HUES48 (cell line): ENCODE measurements at regions not wholly inside any gene's neighbourhood (a gene's known extent, or its start where the extent isn't known, plus 50 kb on each side); places are given as distances from the start of the nearest gene placed in this dataset.
"Not testable (repeated sequence)": the region's sequence is repeated elsewhere in the genome, so short reads cannot be mapped to it uniquely, and the experiment has no call there.

Experiments used
- H3K27ac ChIP-seq: one replicate; pipeline ENCODE4 v1.7.0; 2013; ENCODE audit warnings: low read depth, low read length, inconsistent platforms
- H3K27me3 ChIP-seq: 2 replicates; pipeline ENCODE4 v1.6.1; 2013; ENCODE audit warnings: mild to moderate bottlenecking, low read length; ENCODE audit not compliant: control insufficient read depth, insufficient read depth
- H3K36me3 ChIP-seq: 2 replicates; pipeline ENCODE4 v1.6.1; 2013; ENCODE audit warnings: low read length; ENCODE audit not compliant: control insufficient read depth, insufficient read depth
- H3K4me1 ChIP-seq: 2 replicates; pipeline ENCODE4 v1.6.1; 2013; ENCODE audit warnings: mild to moderate bottlenecking, low read length; ENCODE audit not compliant: control insufficient read depth, insufficient read depth
- H3K4me3 ChIP-seq: 2 replicates; pipeline ENCODE4 v1.5.1; 2013; ENCODE audit warnings: mild to moderate bottlenecking, low read depth, low read length
- H3K9ac ChIP-seq: 2 replicates; pipeline ENCODE4 v1.6.1; 2013; ENCODE audit warnings: mild to moderate bottlenecking, low read depth, low read length, moderate library complexity
- H3K9me3 ChIP-seq: 2 replicates; pipeline ENCODE4 v1.6.1; 2013; ENCODE audit warnings: low read length; ENCODE audit not compliant: control insufficient read depth, insufficient read depth

DNA sequence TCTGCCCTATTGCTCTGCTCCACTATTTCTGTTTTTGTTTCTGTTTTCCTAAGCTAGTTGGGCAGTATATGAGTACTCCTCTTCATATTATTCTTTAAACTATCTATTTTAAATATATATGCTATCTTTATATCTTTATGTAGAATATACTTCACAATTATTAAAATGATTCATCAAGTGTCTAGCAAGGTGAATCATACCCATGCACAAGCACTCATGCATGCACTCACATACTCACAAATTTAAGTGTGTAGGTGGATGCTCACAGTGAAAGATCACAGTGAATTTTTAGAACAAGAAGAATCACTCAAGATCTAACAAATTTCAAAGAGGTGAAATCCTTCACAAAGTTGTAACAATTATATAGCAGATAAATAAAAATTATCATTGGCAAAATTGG, 435.6 kb upstream of the SLITRK5 start:
- Histone ChIP-seq H3K9me3 (no peaks in the 10 kb centered on the region), H3K27ac (no peak overlapping the region), H3K4me1 (no peaks in the 10 kb centered on the region), H3K9ac (no peak overlapping the region), H3K4me3 (no peak overlapping the region), H3K27me3 (no peaks in the 10 kb centered on the region), H3K36me3 (no peaks in the 10 kb centered on the region)

DNA sequence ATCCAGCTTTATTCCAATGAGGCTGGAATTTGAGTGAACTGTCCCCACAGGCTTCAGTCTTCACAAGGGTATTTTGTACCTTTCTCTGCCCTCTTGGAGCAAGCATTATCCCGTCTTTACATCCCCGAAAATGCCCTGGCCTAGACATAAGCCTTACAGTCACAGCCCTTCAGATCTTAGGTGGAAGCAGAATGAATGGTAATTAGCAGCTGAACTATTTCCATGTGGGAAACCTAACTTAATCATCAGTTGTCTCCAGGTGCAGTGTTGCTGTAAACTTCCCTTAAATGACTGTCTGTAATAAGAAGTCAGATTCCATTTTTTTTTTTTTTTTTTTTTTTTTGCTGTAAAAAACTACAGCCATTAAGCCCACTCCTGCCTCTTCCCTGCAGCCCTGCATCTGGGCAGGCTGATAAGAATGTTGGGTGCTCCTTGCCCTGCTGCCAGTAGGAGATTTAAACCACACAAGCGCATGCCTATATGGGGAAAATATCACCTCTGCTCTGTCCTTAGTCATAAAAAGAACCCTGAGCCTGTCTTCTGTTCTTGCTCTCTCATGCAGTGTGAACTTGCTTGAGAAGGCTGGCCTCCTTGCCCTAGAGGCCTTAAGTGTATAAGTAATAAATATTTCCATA, 426.8 kb upstream of the SLITRK5 start:
- H3K9me3 ChIP-seq: no peaks in the 10 kb centered on the region
- H3K36me3 ChIP-seq: no peaks in the 10 kb centered on the region
- H3K27ac ChIP-seq: no peak overlapping the region
- no peaks in the 10 kb centered on the region for H3K27me3 ChIP-seq
- H3K9ac ChIP-seq: no peak overlapping the region
- H3K4me1 ChIP-seq: no peaks in the 10 kb centered on the region
- no peak overlapping the region for H3K4me3 ChIP-seq

DNA sequence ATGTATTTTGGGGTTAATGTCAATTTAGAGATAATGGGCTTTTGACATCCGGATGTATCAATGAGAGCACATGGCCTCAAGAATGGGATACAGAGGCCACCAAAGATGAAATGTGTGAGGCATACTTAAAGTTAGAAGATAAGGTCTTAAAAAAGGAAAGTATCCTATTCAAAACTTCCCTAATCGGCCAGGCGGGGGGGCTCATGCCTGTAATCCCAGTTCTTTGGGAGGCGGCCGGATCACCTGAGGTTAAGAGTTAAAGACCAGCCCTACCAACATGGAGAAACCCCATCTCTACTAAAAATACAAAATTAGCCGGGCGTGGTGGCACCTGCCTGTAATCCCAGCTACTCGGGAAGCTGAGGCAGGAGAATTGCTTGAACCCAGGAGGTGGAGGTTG, 421.3 kb upstream of the SLITRK5 start:
- H3K36me3 ChIP-seq, H3K4me3 ChIP-seq, H3K27me3 ChIP-seq, H3K9ac ChIP-seq, H3K9me3 ChIP-seq, H3K4me1 ChIP-seq, H3K27ac ChIP-seq: not testable (repeated sequence)

DNA sequence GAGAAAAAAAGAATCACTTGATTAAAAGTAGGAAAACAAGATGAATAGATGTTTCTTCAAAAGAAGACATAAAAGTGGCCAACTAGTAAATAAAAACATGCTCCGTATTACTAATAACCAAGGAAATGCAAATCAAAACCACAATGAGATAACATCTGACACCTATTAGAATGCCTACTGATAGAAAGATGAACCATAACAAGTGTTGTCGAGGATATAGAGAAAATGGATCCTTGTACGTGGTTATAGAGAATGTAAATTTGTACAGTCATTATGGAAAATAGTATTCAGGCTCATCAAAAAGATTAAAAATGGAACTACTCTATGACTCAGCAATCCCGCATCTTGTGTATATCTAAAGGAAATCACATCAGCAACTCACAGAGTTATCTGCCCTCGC, 415.8 kb upstream of the SLITRK5 start:
- H3K4me3 ChIP-seq: no peak overlapping the region
- no peak overlapping the region for H3K27ac ChIP-seq
- no peaks in the 10 kb centered on the region for H3K9me3 ChIP-seq
- H3K4me1 ChIP-seq: 0 out of 2 replicates have a peak, but pooled peaks cover 2% of the 10 kb centered on the region
- H3K9ac ChIP-seq: no peak overlapping the region
- H3K27me3 ChIP-seq: no peaks in the 10 kb centered on the region
- no peaks in the 10 kb centered on the region for H3K36me3 ChIP-seq

DNA sequence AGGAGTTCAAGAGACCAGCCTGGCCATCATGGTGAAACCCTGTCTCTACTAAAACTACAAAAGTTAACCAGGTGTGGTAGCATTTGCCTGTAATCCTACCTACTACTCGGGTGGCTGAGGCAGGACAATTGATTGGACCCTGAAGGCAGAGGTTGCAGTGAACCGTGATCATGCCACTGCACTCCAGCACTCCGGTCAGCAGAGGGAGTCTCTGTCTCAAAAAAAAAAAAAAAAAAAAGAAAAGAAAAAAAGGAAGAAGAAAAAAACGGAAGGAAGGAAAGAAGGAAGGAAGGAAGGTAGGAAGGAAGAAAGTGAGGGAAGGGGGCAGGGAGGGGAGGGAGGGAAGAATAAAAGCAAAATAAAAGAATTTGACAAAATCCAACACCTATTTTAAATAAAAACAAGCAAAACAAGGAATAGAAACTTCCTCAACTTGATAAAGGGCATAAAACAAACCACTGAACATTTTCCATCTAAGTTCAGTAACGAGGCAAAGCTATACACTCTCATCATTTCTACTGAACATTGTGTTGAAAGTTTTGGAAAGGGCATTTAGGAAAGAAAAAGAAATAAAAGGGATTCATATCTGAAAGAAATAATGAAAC, 411.6 kb upstream of the SLITRK5 start:
- no peak overlapping the region for H3K9ac ChIP-seq
- no peaks in the 10 kb centered on the region for H3K9me3 ChIP-seq
- no peaks in the 10 kb centered on the region for H3K36me3 ChIP-seq
- H3K27me3 ChIP-seq: no peaks in the 10 kb centered on the region
- H3K4me3 ChIP-seq: no peak overlapping the region
- H3K27ac ChIP-seq: no peak overlapping the region
- H3K4me1 ChIP-seq: 0 out of 2 replicates have a peak, but pooled peaks cover 2% of the 10 kb centered on the region

DNA sequence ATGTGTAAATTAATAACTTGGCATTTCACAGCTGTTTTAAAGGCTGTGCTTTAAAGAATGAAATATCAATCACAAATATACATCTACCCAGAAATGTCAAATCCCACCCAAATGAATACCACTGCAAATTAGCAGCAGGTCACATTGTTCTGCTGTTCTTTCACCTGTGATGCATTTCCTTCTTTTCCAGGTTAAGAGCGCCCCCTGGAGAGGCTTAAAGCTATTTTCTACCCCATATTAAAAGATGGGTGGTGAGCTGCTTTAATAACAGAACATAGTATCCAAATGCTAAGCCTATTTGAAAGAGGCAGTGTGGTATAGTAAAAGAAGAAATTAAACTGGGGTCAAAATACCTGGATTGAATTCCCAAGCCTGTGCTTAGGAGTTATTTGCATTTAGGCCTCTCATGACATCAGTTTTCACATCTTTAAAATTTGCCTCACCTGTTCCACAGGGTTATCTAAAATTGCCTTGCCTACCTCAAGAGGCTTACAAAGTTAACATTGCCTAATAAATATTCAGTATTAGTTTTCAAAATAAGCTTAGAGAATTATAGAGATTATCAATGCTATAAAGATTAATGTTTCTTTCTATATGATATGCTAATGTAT, 396.9 kb upstream of the SLITRK5 start:
- H3K9me3 ChIP-seq: no peaks in the 10 kb centered on the region
- no peaks in the 10 kb centered on the region for H3K36me3 ChIP-seq
- no peaks in the 10 kb centered on the region for H3K27me3 ChIP-seq
- no peak overlapping the region for H3K4me3 ChIP-seq
- no peak overlapping the region for H3K27ac ChIP-seq
- no peak overlapping the region for H3K9ac ChIP-seq
- H3K4me1 ChIP-seq: no peaks in the 10 kb centered on the region

DNA sequence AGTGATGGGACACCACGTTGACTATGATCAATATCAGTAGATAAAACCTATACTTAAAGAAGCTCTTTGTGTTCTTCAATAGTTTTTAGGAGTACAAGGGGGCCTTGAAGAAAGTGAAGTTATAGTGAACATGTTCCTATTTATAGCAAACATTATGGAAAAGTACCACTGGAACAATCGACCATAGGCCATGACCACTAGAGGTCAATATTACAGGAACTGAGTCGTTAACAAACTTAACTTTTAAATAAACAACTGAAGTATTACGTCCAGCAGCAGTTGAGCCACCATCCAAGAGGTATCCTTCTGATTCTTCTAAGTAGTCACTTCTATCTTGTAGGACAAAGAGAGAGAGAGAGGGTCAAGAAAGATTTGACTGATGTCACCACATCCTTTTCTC, 391.0 kb upstream of the SLITRK5 start:
- Histone ChIP-seq H3K4me1 (no peaks in the 10 kb centered on the region), H3K36me3 (no peaks in the 10 kb centered on the region), H3K27me3 (no peaks in the 10 kb centered on the region), H3K4me3 (no peak overlapping the region), H3K9me3 (no peaks in the 10 kb centered on the region), H3K27ac (no peak overlapping the region), H3K9ac (no peak overlapping the region)

DNA sequence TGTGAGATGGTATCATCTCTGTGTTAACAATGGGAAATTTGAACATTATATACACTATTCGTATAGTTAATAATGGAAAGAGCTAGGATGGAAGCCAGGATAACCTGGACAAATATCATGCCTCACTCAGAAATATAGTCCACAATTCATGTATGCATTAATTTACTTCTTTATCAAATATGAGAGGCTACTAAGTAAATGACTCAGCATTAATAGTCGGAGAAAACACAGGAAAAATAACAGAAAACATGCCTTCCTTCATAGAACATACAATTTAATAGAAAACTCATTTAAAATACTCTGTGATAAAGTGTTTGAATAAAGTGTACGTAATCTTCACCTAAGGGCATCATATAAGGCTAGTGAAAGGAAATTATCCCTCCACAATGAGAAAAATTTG, 383.4 kb upstream of the SLITRK5 start:
- H3K9me3 ChIP-seq: no peaks in the 10 kb centered on the region
- H3K27me3 ChIP-seq: no peaks in the 10 kb centered on the region
- no peaks in the 10 kb centered on the region for H3K36me3 ChIP-seq
- no peak overlapping the region for H3K4me3 ChIP-seq
- no peaks in the 10 kb centered on the region for H3K4me1 ChIP-seq
- H3K27ac ChIP-seq: no peak overlapping the region
- no peak overlapping the region for H3K9ac ChIP-seq

DNA sequence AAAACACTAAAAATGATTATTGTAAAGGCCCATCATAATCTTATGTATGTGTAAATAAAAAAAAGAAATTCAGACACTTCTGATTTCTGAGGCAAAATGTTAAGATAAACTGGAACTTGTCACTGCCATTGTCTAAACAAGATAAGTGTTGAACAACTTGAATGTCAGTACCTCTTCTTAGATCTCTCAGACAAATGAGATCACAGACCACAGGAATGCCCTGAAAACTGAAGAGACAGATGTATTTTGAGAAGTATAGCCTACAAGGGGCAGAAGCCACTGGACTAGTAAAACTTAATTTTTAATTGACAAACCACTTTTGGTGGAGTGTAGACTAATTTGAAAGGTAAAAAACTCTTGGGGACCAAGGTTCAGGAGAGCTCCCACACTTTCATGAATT, 375.5 kb upstream of the SLITRK5 start:
- Histone ChIP-seq H3K4me1 (no peaks in the 10 kb centered on the region), H3K27me3 (no peaks in the 10 kb centered on the region), H3K9ac (no peak overlapping the region), H3K9me3 (no peaks in the 10 kb centered on the region), H3K27ac (no peak overlapping the region), H3K4me3 (no peak overlapping the region), H3K36me3 (no peaks in the 10 kb centered on the region)

DNA sequence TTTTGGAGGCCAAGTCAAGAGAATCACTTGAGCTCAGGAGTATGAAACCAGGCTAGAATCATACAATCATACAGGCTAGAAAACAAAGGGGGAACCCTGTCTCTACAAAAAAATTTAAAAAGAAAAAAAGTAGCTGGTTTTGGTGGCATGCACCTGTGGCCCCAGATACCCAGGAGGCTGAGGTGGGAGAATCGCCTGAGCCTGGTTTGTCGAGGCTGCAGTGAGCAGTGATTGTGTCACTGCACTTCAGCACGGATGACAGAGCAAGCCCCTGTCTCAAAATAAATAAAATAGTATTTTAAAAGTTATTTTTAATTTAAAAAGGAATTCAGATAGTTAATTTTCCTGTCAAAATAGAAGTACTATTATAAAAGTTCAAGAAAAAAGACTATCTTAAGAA, 369.1 kb upstream of the SLITRK5 start:
- H3K4me3 ChIP-seq: no peak overlapping the region
- no peaks in the 10 kb centered on the region for H3K36me3 ChIP-seq
- no peak overlapping the region for H3K27ac ChIP-seq
- no peaks in the 10 kb centered on the region for H3K27me3 ChIP-seq
- H3K4me1 ChIP-seq: no peaks in the 10 kb centered on the region
- H3K9ac ChIP-seq: no peak overlapping the region
- no peaks in the 10 kb centered on the region for H3K9me3 ChIP-seq

DNA sequence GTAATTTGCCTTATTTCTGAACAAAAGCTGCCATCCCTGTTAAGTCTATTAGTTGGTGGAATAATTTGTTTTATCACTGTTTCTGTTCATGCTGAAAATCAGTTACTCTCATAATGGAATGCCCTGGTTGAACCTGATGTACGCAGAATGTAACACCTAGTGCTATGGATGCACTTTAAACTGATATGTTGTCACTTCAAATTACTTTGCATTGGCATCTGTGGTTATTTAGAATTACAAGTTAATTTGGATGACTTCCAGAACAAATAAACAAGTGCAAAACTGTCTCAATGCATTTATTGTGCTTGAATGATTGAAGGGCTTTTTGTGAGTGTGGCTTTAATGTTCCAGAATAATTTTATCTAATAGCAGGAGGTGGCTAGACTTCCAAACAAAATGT, 368.2 kb upstream of the SLITRK5 start:
- H3K9me3 ChIP-seq: no peaks in the 10 kb centered on the region
- no peaks in the 10 kb centered on the region for H3K27me3 ChIP-seq
- no peak overlapping the region for H3K4me3 ChIP-seq
- no peak overlapping the region for H3K27ac ChIP-seq
- H3K36me3 ChIP-seq: no peaks in the 10 kb centered on the region
- no peak overlapping the region for H3K9ac ChIP-seq
- H3K4me1 ChIP-seq: no peaks in the 10 kb centered on the region
